Pancreas (tissue), 10 donors: ENCODE measurements at regions not wholly inside any gene's neighbourhood (a gene's known extent, or its start where the extent isn't known, plus 50 kb on each side); places are given as distances from the start of the nearest gene placed in this dataset.

Source experiments
- ATAC-seq, 4 donors: fragments of 200-7000 bp; cut with Tn5 transposase; one replicate each; pipeline versions ENCODE4 v1.8.0 to v1.9.1; 2020; ENCODE audit warnings: mild to moderate bottlenecking in 4 of 4, moderate library complexity in 4 of 4
- DNase-seq, 6 donors: peaks; one replicate each; pipeline ENCODE4 v3.0.0-alpha.2; 2020
- FAIRE-seq: peaks from 2 replicates; lab custom pipeline; 2012; peaks lifted over from hg19 to GRCh38; lab: Jason Lieb, UNC
- H3K27ac ChIP-seq, 4 donors: fragments of 200-600 bp; sonication (generic); 1 replicate in 3 of 4; 2 replicates in 1 of 4; pipeline versions ENCODE4 v1.5.0 to v1.8.0; 2020
- H3K27me3 ChIP-seq, 4 donors: fragments of 200-600 bp; one replicate each; pipeline ENCODE4 v1.8.0; 2021
- H3K36me3 ChIP-seq, 3 donors: fragments of 200-600 bp; sonication (generic) in 1 of 3; one replicate each; pipeline versions ENCODE4 v1.5.0 to v1.8.0; 2020 to 2021
- H3K4me1 ChIP-seq, 3 donors: fragments of 200-600 bp; one replicate each; pipeline ENCODE4 v1.8.0; 2021
- H3K4me3 ChIP-seq, 4 donors: fragments of 200-600 bp; sonication (generic) in 2 of 4; one replicate each; pipeline versions ENCODE4 v1.5.0 to v1.8.0; 2020 to 2021
- H3K9me3 ChIP-seq, 4 donors: fragments of 200-600 bp; one replicate each; pipeline ENCODE4 v1.8.0; 2021
- WGBS, 2 donors: extraction: QIAGEN DNeasy Blood & Tissue Kit; methylation state at CpG; one replicate each; pipeline ENCODE4 v1.1.7; 2013; 5-methylcytosine and 5-hydroxymethylcytosine counted together
- intact Hi-C, 3 donors: fragments of 100-400 bp; cut with DNase I; formaldehyde crosslinking; loops; one replicate each; pipeline versions ENCODE4 v1.11.1 to v1.14.2; 2022
- TF ChIP-seq, protein P1 (sequence below), 4 donors: fragments of 200-600 bp; sonication (generic) in 3 of 4; IDR thresholded peaks; one replicate each; pipeline versions ENCODE4 v1.5.0 to v1.8.0; 2021; ENCODE audit warnings: antibody characterized with exemption in 4 of 4
- donor health status: healthy with polysubstance abuse.
- donor health status: DM: no; HTN: no; CAD: no; lungs with moderate emphysema.
- donor health status: DM: no; HTN: no; CAD: no.
- donor health status: control.
- donor health status: control.
- donor health status: Bipolar disorder and iron deficiency.
- donor health status: DM: yes; HTN: yes; CAD: no.
- donor health status: DM: no; HTN: no; CAD: no.
- donor health status: DM: no; HTN: no; CAD: no.
- donor health status: DM: yes; HTN: yes; CAD: no.

- WGBS, 2 donors: 63 to 75% methylated on average over 10 of the region's 10 CpGs
- ATAC-seq (no peak), FAIRE-seq (no peak), DNase-seq (no peak)
- intact Hi-C loops: no loop called here
- Histone ChIP-seq H3K36me3 (no peaks in the 10 kb centered on the region), H3K9me3 (no peaks in the 10 kb centered on the region), H3K27me3 (no peaks in the 10 kb centered on the region), H3K4me3 (no peak overlapping the region), H3K27ac (no peak overlapping the region), H3K4me1 (no peaks in the 10 kb centered on the region)
- TF ChIP-seq, protein P1, sequence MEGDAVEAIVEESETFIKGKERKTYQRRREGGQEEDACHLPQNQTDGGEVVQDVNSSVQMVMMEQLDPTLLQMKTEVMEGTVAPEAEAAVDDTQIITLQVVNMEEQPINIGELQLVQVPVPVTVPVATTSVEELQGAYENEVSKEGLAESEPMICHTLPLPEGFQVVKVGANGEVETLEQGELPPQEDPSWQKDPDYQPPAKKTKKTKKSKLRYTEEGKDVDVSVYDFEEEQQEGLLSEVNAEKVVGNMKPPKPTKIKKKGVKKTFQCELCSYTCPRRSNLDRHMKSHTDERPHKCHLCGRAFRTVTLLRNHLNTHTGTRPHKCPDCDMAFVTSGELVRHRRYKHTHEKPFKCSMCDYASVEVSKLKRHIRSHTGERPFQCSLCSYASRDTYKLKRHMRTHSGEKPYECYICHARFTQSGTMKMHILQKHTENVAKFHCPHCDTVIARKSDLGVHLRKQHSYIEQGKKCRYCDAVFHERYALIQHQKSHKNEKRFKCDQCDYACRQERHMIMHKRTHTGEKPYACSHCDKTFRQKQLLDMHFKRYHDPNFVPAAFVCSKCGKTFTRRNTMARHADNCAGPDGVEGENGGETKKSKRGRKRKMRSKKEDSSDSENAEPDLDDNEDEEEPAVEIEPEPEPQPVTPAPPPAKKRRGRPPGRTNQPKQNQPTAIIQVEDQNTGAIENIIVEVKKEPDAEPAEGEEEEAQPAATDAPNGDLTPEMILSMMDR (IDR thresholded peaks at IDR 0.05): no peak
Measured at GRCh38 chr11:36825251-36825650, 227.2 kb upstream of the RAG2 start.

GRCh38 chr11:36824349-36824748 is 226.3 kb upstream of the RAG2 start:
- WGBS, 2 donors: 41 to 65% methylated on average over 1 of the region's 1 CpG
- Histone ChIP-seq H3K36me3 (no peaks in the 10 kb centered on the region), H3K27me3 (no peaks in the 10 kb centered on the region), H3K9me3 (no peaks in the 10 kb centered on the region), H3K4me3 (no peak overlapping the region), H3K27ac (no peak overlapping the region), H3K4me1 (no peaks in the 10 kb centered on the region)
- FAIRE-seq (no peak), ATAC-seq (no peak), DNase-seq (no peak)
- intact Hi-C loops: no loop called here
- TF ChIP-seq, protein P1 (IDR thresholded peaks at IDR 0.05): no peak

DNA sequence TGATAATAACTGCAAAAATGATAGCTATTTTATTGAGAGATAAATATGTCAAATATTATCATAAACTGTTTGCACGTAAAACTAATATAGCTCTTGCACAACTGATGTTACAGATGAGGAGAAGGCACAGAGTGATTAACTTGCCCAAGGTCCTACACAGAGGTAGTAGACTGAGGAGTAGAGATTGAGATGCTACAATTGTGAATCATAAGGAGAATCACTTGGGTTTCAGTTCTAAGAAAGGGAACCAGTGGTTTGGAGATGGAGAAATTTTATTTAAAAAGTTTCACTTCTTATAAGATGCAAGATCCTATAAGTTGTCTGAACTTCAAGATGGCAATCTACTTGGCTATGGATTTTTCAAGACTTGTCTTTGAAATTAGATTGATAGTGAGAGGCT is 224.8 kb upstream of the RAG2 start:
- no peak for ATAC-seq
- H3K27me3 ChIP-seq: no peaks in the 10 kb centered on the region
- H3K27ac ChIP-seq: no peak overlapping the region
- H3K9me3 ChIP-seq: no peaks in the 10 kb centered on the region
- no peaks in the 10 kb centered on the region for H3K36me3 ChIP-seq
- FAIRE-seq: no peak
- WGBS, 2 donors: 56 to 72% methylated on average over 1 of the region's 1 CpG
- no peak for DNase-seq
- no peak overlapping the region for H3K4me3 ChIP-seq
- TF ChIP-seq, protein P1 (IDR thresholded peaks at IDR 0.05): no peak
- intact Hi-C loops: no loop called here
- no peaks in the 10 kb centered on the region for H3K4me1 ChIP-seq

GRCh38 chr11:36818410-36818809 is 220.4 kb upstream of the RAG2 start:
- Histone ChIP-seq H3K36me3 (no peaks in the 10 kb centered on the region), H3K27me3 (no peaks in the 10 kb centered on the region), H3K9me3 (no peaks in the 10 kb centered on the region), H3K4me3 (no peak overlapping the region), H3K4me1 (no peaks in the 10 kb centered on the region), H3K27ac (no peak overlapping the region)
- FAIRE-seq (no peak), ATAC-seq (no peak), DNase-seq (no peak)
- intact Hi-C loops: no loop called here
- TF ChIP-seq, protein P1 (IDR thresholded peaks at IDR 0.05): no peak
- WGBS, 2 donors: 34 to 41% methylated on average over 2 of the region's 2 CpGs

DNA sequence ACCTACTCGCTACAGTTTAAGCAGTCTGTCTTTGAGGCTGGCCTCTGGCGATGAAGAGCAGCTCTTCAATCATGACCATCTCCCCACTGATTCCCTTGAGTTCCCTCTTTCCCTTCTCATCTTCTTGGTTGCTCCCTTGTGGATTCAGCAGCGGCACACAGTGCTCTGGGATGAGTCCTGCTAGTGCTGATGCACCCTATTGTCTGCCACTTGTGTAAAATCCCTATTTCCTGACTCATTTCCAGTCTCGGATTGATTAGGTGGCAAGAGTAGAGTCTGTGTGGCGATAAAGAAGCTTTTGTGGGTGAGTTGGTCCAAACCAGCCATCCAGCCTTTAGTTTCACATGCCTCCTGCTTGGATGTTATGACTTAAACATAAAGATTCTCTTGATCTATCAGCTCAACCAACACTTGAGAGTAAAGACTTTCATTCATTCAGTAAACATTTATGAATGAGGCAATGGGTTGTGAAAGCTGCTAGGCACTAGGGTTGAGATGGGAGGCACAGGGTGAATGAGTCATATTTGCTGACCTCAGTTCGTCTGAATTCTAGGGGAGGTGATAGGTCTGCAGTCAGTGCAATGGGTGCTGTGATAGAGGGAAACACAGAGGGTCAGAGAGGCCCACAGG is 219.4 kb upstream of the RAG2 start:
- WGBS, 2 donors: 50 to 61% methylated on average over 6 of the region's 6 CpGs
- ATAC-seq: no peak

More for the DNA sequence above, 219.4 kb upstream of the RAG2 start:
- Histone ChIP-seq H3K9me3 (no peaks in the 10 kb centered on the region), H3K4me1 (no peaks in the 10 kb centered on the region), H3K27ac (no peak overlapping the region), H3K27me3 (no peaks in the 10 kb centered on the region), H3K36me3 (no peaks in the 10 kb centered on the region), H3K4me3 (no peak overlapping the region)
- FAIRE-seq (no peak), DNase-seq (no peak)
- TF ChIP-seq, protein P1 (IDR thresholded peaks at IDR 0.05): no peak
- intact Hi-C loops: no loop called here
